ENCODE measurements at regions not wholly inside any gene's neighbourhood (a gene's known extent, or its start where the extent isn't known, plus 50 kb on each side); places are given as distances from the start of the nearest gene placed in this dataset.

DNA sequence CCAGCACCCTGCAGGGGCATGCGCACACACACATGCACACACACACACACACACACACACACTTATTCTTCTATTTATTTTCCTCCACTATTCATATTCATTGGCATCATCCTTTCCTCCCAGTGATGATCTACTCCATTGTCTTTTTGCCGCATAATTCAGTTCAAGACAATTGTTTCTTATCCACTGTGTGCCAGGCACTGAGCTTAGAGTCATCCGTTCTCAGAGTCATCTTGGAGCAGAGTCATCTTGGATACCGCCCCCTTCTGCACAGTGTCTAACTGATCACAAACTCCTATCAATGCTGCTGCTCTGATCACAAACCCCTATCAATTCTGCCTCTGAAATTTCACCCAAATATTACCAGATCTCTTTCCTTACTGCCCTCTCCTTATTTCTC lies 102.8 kb upstream of the PROX1 start:
- no peak overlapping the region for H3K4me3 ChIP-seq (ENCODE audit: low read length)
- no peak overlapping the region for H2AFZ ChIP-seq (ENCODE audit: low read depth, low read length)
- H3K4me1 ChIP-seq (ENCODE audit: insufficient read depth, low read length) = no peaks in the 10 kb centered on the region
- no peaks in the 10 kb centered on the region for H3K9me3 ChIP-seq (ENCODE audit: low read length)
- H3K36me3 ChIP-seq (ENCODE audit: insufficient read depth, low read length) = no peaks in the 10 kb centered on the region
- no peaks in the 10 kb centered on the region for H3K27me3 ChIP-seq (ENCODE audit: insufficient read depth, low read length)

DNA sequence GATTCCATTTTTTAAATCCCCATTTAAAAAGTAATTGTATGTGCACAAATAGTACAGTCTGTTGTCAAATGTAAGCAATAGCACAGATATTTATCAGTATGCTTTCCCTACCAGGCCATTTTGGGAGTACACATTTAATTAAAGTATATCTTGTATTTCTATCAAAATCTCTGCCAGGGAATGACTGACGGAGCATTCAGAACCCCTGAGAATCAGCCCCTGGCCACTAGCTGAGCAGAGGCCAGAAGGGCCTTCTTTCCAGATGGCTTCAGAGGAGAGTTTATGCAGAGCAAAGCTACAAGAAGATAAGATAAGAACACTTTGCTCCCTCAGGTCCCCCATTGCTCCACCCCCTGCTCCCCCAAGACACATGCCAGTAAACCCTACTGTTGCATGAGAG lies 99.9 kb upstream of the PROX1 start:
- peaks cover 2% of the 10 kb centered on the region for H3K27me3 ChIP-seq (ENCODE audit: insufficient read depth, low read length)
- H3K9me3 ChIP-seq (ENCODE audit: low read length) = no peaks in the 10 kb centered on the region
- H3K4me3 ChIP-seq (ENCODE audit: low read length) = no peak overlapping the region
- no peaks in the 10 kb centered on the region for H3K36me3 ChIP-seq (ENCODE audit: insufficient read depth, low read length)
- H3K4me1 ChIP-seq (ENCODE audit: insufficient read depth, low read length) = no peaks in the 10 kb centered on the region
- no peak overlapping the region for H2AFZ ChIP-seq (ENCODE audit: low read depth, low read length)

DNA sequence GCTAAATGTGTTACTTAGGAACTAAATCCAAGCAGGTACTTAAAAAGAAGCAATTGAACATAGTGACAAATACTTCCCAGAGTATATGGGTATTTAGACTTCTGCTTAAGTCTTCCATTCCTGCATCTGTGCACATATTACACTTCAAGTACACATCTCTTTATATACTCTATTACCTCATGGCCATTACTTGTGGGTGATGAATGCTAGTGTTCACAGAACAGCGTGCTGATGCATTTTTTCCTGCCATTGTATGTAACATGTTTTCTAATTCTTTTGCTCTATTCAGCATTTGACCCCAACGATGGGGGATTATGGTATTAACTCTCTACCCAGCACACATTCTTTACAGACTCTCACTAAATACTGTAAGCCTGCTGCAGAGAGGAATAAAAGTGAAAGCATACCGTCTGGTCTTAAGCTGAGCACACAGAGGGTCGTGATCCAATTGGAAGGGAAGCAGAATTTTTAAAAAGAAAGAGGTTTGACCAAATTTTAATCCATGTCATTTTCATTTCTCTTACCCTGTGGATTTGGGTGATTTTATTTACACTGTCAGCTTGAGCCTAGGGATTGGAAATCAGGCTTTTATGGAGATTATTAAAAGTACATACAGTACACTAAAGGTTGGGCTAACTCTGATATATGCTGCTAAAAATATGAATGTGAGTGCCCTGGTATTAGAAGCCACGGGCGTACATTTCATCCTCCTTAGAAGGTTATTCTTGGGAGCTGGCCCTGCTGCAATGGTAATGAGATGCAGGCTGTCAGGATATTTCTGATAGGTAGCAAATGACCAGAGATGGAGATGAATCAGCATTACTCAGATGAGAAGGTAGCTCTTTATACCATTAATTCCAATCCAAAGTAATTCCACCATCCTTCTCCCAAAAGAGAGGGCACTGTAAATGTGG lies 95.5 kb upstream of the PROX1 start:
- no peak overlapping the region for H3K4me3 ChIP-seq (ENCODE audit: low read length)
- H3K4me1 ChIP-seq (ENCODE audit: insufficient read depth, low read length) = no peaks in the 10 kb centered on the region
- no peak overlapping the region for H2AFZ ChIP-seq (ENCODE audit: low read depth, low read length)
- H3K27me3 ChIP-seq (ENCODE audit: insufficient read depth, low read length) = peaks cover 2% of the 10 kb centered on the region
- no peaks in the 10 kb centered on the region for H3K36me3 ChIP-seq (ENCODE audit: insufficient read depth, low read length)
- no peaks in the 10 kb centered on the region for H3K9me3 ChIP-seq (ENCODE audit: low read length)

DNA sequence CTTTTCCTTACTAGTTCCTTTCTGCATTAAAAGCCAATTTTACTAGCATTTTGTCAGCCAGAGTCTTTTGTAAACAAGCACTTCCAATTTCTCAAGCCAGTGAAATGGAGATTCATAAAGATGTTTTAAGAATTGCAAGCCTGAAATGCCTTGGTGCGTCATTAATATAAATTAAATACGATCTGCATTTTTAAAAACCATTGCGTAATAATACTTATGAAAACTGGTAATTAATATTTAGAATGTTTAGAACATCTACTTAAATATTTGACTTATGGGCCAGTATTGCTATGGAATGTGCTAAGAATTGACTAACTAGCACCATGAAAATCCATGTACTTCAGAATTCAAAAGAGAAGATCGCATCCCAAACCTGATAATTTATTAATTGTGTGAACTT lies 89.1 kb upstream of the PROX1 start:
- Histone ChIP-seq H3K27me3 (ENCODE audit: insufficient read depth, low read length) (no peaks in the 10 kb centered on the region), H3K4me3 (ENCODE audit: low read length) (no peak overlapping the region), H3K9me3 (ENCODE audit: low read length) (no peaks in the 10 kb centered on the region), H3K36me3 (ENCODE audit: insufficient read depth, low read length) (no peaks in the 10 kb centered on the region), H3K4me1 (ENCODE audit: insufficient read depth, low read length) (no peaks in the 10 kb centered on the region), H2AFZ (ENCODE audit: low read depth, low read length) (no peak overlapping the region)

DNA sequence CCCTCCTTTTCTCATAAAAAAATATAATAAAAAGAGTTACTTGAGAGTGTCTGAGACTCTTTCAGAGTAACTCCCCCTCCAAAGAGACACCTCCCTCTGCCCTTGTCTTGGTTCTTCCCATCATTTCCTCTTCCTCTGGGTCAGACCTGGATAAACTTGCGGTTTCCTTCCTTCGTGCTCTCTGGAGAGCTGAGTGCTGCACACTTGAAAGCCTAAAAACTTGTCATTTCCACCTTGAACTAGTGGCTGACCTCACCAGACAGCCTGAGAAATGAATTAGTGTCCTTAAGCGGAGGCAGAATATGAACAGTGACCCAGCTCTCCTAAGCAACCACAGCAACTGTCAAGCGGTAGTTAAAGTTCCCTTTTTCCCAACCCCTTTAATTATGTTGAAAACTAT lies 88.4 kb upstream of the PROX1 start:
- no peak overlapping the region for H2AFZ ChIP-seq (ENCODE audit: low read depth, low read length)

DNA sequence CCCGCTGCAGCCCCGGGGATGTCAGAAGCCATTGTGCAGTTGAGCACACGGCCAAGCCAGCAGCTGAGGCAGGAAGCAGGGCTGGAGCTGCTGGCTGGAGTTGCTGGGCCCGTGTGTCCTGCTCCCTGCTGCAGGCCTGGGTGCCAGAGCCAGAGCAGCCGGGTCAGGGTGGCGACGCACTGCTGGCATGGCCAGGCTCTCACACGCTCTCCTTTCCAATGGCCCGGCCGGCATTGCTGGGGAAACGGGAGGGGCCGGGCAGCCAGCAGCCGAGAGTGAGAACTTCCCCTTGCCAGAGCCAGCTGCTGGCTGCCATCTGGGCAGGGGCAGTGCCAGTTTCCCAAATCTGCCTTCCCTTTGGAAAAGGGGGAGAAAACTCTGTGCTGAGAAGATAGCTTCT lies 82.4 kb upstream of the PROX1 start:
- H3K9me3 ChIP-seq (ENCODE audit: low read length) = no peaks in the 10 kb centered on the region
- H3K4me1 ChIP-seq (ENCODE audit: insufficient read depth, low read length) = no peaks in the 10 kb centered on the region
- H3K36me3 ChIP-seq (ENCODE audit: insufficient read depth, low read length) = no peaks in the 10 kb centered on the region
- H2AFZ ChIP-seq (ENCODE audit: low read depth, low read length) = no peak overlapping the region
- no peak overlapping the region for H3K4me3 ChIP-seq (ENCODE audit: low read length)
- H3K27me3 ChIP-seq (ENCODE audit: insufficient read depth, low read length) = peaks cover 4% of the 10 kb centered on the region

More for the DNA sequence above, 88.4 kb upstream of the PROX1 start:
- Histone ChIP-seq H3K27me3 (ENCODE audit: insufficient read depth, low read length) (no peaks in the 10 kb centered on the region), H3K4me1 (ENCODE audit: insufficient read depth, low read length) (no peaks in the 10 kb centered on the region), H3K4me3 (ENCODE audit: low read length) (no peak overlapping the region), H3K9me3 (ENCODE audit: low read length) (no peaks in the 10 kb centered on the region), H3K36me3 (ENCODE audit: insufficient read depth, low read length) (no peaks in the 10 kb centered on the region)

DNA sequence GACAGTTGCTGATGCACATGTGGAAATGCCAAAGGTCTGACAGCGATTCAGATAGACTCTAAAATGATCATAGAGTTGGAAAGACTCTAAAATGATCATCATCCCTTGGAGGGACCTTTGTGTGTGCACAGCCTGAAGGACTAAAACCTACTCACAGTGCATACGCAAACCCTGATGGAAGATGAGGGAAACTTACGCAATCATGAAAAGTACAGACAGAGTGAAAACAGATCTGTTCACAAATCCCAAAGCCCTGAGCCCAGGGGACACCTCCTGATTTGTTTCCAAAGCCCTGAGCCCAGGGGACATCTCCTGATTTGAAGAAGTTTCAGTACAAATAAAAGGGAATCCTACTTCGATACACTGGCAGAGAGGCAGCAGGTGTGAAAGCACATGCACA lies 79.3 kb upstream of the PROX1 start:
- H3K4me1 ChIP-seq (ENCODE audit: insufficient read depth, low read length) = no peaks in the 10 kb centered on the region
- H2AFZ ChIP-seq (ENCODE audit: low read depth, low read length) = no peak overlapping the region
- H3K4me3 ChIP-seq (ENCODE audit: low read length) = no peak overlapping the region
- H3K9me3 ChIP-seq (ENCODE audit: low read length) = no peaks in the 10 kb centered on the region
- peaks cover 4% of the 10 kb centered on the region for H3K27me3 ChIP-seq (ENCODE audit: insufficient read depth, low read length)
- H3K36me3 ChIP-seq (ENCODE audit: insufficient read depth, low read length) = no peaks in the 10 kb centered on the region

DNA sequence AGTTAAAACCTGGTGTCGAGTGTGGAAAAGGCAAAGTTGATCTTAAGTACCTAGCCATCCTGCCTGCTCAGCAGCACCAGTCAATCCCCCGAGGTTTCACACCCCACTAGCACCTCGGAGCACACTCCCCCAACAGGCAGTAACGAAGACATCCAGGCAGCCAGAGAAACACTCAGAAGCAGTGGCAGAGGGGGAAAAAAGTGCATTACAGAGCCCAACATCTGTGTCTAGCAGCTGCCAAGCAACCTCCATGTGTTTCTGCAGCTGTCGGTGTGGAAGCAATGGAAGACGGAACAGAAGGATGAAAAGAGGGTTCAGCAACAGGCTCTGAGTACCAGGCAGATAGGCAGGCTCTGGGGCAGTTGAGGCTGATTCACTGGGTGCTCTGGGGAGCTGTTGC lies 73.4 kb upstream of the PROX1 start:
- H3K36me3 ChIP-seq (ENCODE audit: insufficient read depth, low read length) = no peaks in the 10 kb centered on the region
- H2AFZ ChIP-seq (ENCODE audit: low read depth, low read length) = no peak overlapping the region
- H3K4me3 ChIP-seq (ENCODE audit: low read length) = no peak overlapping the region
- H3K4me1 ChIP-seq (ENCODE audit: insufficient read depth, low read length) = no peaks in the 10 kb centered on the region
- H3K9me3 ChIP-seq (ENCODE audit: low read length) = no peaks in the 10 kb centered on the region
- H3K27me3 ChIP-seq (ENCODE audit: insufficient read depth, low read length) = peaks cover 8% of the 10 kb centered on the region

DNA sequence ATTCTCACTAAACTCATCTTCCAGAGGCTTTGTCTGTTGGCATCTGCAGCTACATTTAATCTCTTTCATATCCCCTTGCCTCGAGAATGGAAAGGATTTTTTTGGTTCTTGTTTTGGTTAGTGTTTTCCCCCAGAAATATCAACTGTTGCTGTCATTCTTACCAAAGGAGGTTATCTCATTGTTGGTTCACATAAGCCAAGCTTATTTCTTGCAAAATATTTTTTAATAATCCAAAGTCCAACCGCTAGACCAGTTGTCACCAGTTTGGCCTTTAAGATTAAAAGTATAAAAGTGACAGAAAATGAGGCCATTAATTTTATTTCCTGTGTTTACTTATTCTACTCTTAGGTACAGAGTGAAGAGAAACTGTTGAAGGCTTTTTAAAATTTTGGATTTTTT lies 66.5 kb upstream of the PROX1 start:
- Histone ChIP-seq H3K9me3 (ENCODE audit: low read length) (no peaks in the 10 kb centered on the region), H3K36me3 (ENCODE audit: insufficient read depth, low read length) (no peaks in the 10 kb centered on the region), H3K4me1 (ENCODE audit: insufficient read depth, low read length) (no peaks in the 10 kb centered on the region), H2AFZ (ENCODE audit: low read depth, low read length) (no peak overlapping the region), H3K27me3 (ENCODE audit: insufficient read depth, low read length) (peaks cover 8% of the 10 kb centered on the region), H3K4me3 (ENCODE audit: low read length) (no peak overlapping the region)

DNA sequence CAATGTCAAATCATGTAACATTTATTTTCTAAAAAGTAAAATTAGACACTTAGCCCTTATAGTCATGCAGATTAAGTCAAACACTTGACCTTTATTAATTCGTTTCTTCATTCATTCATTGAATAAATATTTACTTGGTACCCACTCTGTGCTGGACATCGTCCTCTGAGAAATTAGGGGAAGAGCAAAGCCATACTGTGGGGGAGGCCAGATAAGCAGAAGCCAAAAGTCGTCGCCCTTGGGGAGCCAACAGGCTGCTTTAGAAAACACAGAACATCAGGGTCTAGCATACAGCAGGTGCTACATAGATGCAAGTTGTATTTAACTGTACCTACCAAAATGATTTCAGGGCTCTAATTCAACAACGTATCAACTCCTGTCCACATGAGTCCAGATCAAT lies 66.1 kb upstream of the PROX1 start:
- H3K4me3 ChIP-seq (ENCODE audit: low read length) = no peak overlapping the region
- H3K27me3 ChIP-seq (ENCODE audit: insufficient read depth, low read length) = peaks cover 8% of the 10 kb centered on the region
- no peaks in the 10 kb centered on the region for H3K4me1 ChIP-seq (ENCODE audit: insufficient read depth, low read length)
- no peaks in the 10 kb centered on the region for H3K9me3 ChIP-seq (ENCODE audit: low read length)
- no peaks in the 10 kb centered on the region for H3K36me3 ChIP-seq (ENCODE audit: insufficient read depth, low read length)
- H2AFZ ChIP-seq (ENCODE audit: low read depth, low read length) = no peak overlapping the region

DNA sequence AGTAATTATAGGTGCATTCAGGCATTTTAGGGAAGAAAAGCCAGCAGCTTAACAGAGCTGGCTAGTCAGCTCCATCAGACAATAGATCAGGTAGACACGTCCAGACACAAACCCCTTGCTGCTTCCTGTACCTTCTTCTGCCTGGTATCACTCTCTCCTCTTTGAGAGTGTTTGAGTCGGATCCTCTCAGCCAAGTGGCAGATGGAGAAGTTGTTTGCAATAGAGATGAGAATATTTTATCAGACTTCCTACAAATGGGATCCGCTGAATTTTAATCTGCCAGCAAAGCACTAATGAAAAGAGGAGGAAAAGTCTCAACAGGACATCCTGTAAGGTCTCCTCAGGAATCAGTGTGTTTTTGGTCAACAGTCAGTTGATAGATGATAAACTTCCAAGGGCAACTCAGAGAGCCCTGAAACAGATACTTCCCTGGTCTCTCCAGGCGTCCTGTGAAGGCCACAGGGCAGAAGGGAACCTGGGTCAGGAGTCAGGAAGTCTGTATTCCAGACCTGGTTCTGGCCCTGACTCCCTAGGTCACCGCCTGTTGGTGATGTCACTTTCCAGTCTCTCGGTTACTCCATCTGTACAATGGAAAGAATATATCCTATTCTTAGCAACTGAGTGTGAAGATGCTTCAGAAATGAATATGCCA lies 62.1 kb upstream of the PROX1 start:
- no peaks in the 10 kb centered on the region for H3K9me3 ChIP-seq (ENCODE audit: low read length)
- no peaks in the 10 kb centered on the region for H3K36me3 ChIP-seq (ENCODE audit: insufficient read depth, low read length)
- H3K4me1 ChIP-seq (ENCODE audit: insufficient read depth, low read length) = no peaks in the 10 kb centered on the region
- no peaks in the 10 kb centered on the region for H3K27me3 ChIP-seq (ENCODE audit: insufficient read depth, low read length)
- H3K4me3 ChIP-seq (ENCODE audit: low read length) = no peak overlapping the region
- no peak overlapping the region for H2AFZ ChIP-seq (ENCODE audit: low read depth, low read length)

DNA sequence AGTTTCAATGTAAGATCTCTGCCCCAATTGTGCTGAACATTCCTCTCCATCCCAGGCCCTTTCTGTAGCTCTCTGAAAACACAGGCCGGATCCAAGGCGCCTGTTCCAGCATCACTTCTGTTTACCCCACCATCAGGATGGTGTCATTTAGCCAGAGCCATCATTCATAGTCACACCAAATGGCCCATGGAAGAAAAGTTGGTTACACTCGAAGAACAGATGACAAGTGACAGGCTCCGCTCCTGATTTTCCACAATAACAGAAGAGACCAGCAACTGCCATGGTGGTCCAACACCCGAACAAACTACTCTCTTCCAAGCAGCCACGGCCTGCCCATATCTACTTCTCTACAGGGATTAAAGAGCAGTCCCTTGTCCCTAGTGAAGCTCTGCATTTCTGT lies 59.9 kb upstream of the PROX1 start:
- H3K27me3 ChIP-seq (ENCODE audit: insufficient read depth, low read length) = peaks cover 4% of the 10 kb centered on the region
- no peaks in the 10 kb centered on the region for H3K9me3 ChIP-seq (ENCODE audit: low read length)
- H2AFZ ChIP-seq (ENCODE audit: low read depth, low read length) = no peak overlapping the region
- no peaks in the 10 kb centered on the region for H3K36me3 ChIP-seq (ENCODE audit: insufficient read depth, low read length)
- H3K4me3 ChIP-seq (ENCODE audit: low read length) = no peak overlapping the region
- no peaks in the 10 kb centered on the region for H3K4me1 ChIP-seq (ENCODE audit: insufficient read depth, low read length)

DNA sequence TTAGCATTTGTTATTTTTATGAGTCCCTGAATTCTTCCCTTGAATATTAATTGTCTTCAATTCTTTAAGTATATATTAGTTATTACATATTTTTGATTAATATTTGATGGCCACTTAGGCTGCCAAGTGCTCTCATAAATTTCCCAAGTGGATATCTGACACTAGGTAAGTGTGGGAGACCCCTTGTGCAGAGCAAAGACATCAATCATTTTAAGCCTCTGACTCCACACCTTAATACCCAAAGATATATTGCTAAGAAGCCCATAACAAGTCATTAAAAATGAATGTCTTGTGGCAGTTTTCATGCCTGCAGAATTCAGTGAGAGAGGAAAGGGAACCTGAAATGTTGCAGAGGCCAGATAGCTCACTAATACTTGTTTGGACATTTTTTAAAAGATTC lies 58.4 kb upstream of the PROX1 start:
- Histone ChIP-seq H3K36me3 (ENCODE audit: insufficient read depth, low read length) (no peaks in the 10 kb centered on the region), H3K4me1 (ENCODE audit: insufficient read depth, low read length) (no peaks in the 10 kb centered on the region), H3K4me3 (ENCODE audit: low read length) (no peak overlapping the region), H2AFZ (ENCODE audit: low read depth, low read length) (no peak overlapping the region), H3K9me3 (ENCODE audit: low read length) (no peaks in the 10 kb centered on the region), H3K27me3 (ENCODE audit: insufficient read depth, low read length) (peaks cover 7% of the 10 kb centered on the region)

Measured in neuron (in vitro differentiated cells).